WTC11 (cell line): ENCODE measurements at regions not wholly inside any gene's neighbourhood (a gene's known extent, or its start where the extent isn't known, plus 50 kb on each side); places are given as distances from the start of the nearest gene placed in this dataset.

Source experiments
- ATAC-seq: fragments of 200-7000 bp; cut with Tn5 transposase; 2 replicates; pipeline ENCODE4 v1.10.0; 2021; ENCODE audit warnings: mild to moderate bottlenecking, moderate library complexity
- CTCF ChIA-PET: fragments of 300-600 bp; sonication (Branson Sonifier 250); formaldehyde crosslinking; loops from one replicate; lab custom pipeline; 2021; ENCODE audit warnings: antibody characterized with exemption; lab: Charles Lee
- POLR2A ChIA-PET: fragments of 350-600 bp; sonication (Branson Sonifier 250); formaldehyde crosslinking; loops from one replicate; lab custom pipeline; 2021; ENCODE audit warnings: antibody characterized with exemption; lab: Charles Lee
- DNase-seq: peaks from one replicate; pipeline ENCODE4 v3.0.0; 2021; ENCODE audit warnings: low spot score
- H3K27ac Mint-ChIP-seq: 2 replicates; pipeline ENCODE4 v1.8.0; 2021; ENCODE audit warnings: mixed read lengths
- H3K27me3 Mint-ChIP-seq: 2 replicates; pipeline ENCODE4 v1.8.0; 2021; ENCODE audit warnings: low read depth, mild to moderate bottlenecking, moderate library complexity, mixed read lengths
- H3K36me3 Mint-ChIP-seq: 2 replicates; pipeline ENCODE4 v1.8.0; 2021; ENCODE audit warnings: mixed read lengths
- H3K4me1 Mint-ChIP-seq: 2 replicates; pipeline ENCODE4 v1.8.0; 2022; ENCODE audit warnings: mixed read lengths
- H3K4me3 Mint-ChIP-seq: 2 replicates; pipeline ENCODE4 v1.8.0; 2021; ENCODE audit warnings: mild to moderate bottlenecking, moderate library complexity, mixed read lengths
- H3K9me3 Mint-ChIP-seq: 2 replicates; pipeline ENCODE4 v1.8.0; 2021; ENCODE audit warnings: mixed read lengths
- AR ChIP-seq: fragments of 250-450 bp; sonication (Bioruptor Pico); IDR thresholded peaks from 2 replicates; pipeline ENCODE4 v1.9.0; 2021; ENCODE audit warnings: mild to moderate bottlenecking
- ATF1 ChIP-seq: sonication (generic); formaldehyde crosslinking; IDR thresholded peaks from 2 replicates; pipeline ENCODE4 v1.8.1; 2023; ENCODE audit warnings: mild to moderate bottlenecking, moderate library complexity, missing genetic modification reagents
- E2F1 ChIP-seq: sonication (generic); formaldehyde crosslinking; IDR thresholded peaks from 2 replicates; pipeline ENCODE4 v1.8.0; 2022; ENCODE audit warnings: mild to moderate bottlenecking, missing genetic modification reagents
- EMX1 ChIP-seq: fragments of 250-450 bp; sonication (Bioruptor Pico); IDR thresholded peaks from 2 replicates; pipeline ENCODE4 v1.8.0; 2021; ENCODE audit warnings: mild to moderate bottlenecking
- FOXP1 ChIP-seq: sonication (generic); formaldehyde crosslinking; IDR thresholded peaks from 2 replicates; pipeline ENCODE4 v1.8.0; 2022; ENCODE audit warnings: missing genetic modification reagents, mild to moderate bottlenecking, moderate library complexity, borderline replicate concordance
- FOXP4 ChIP-seq: sonication (generic); formaldehyde crosslinking; IDR thresholded peaks from 2 replicates; pipeline ENCODE4 v1.8.0; 2022; ENCODE audit warnings: mild to moderate bottlenecking, missing genetic modification reagents
- KAT7 ChIP-seq: sonication (generic); formaldehyde crosslinking; IDR thresholded peaks from 2 replicates; pipeline ENCODE4 v1.8.1; 2023; ENCODE audit warnings: missing genetic modification reagents, mild to moderate bottlenecking, borderline replicate concordance
- MLX ChIP-seq: sonication (generic); formaldehyde crosslinking; IDR thresholded peaks from 2 replicates; pipeline ENCODE4 v1.8.1; 2023; ENCODE audit warnings: mild to moderate bottlenecking, missing genetic modification reagents, moderate library complexity
- NFE2L1 ChIP-seq: sonication (generic); formaldehyde crosslinking; IDR thresholded peaks from 2 replicates; pipeline ENCODE4 v1.8.1; 2023; ENCODE audit warnings: missing genetic modification reagents
- NR3C1 ChIP-seq: sonication (generic); formaldehyde crosslinking; conservative IDR thresholded peaks from 2 replicates; pipeline ENCODE4 v1.8.1; 2023; ENCODE audit warnings: low read depth, mild to moderate bottlenecking, missing genetic modification reagents
- TP53 ChIP-seq: sonication (generic); formaldehyde crosslinking; IDR thresholded peaks from 2 replicates; pipeline ENCODE4 v1.8.1; 2023; ENCODE audit warnings: mild to moderate bottlenecking, missing genetic modification reagents
- ZNF263 ChIP-seq: sonication (generic); formaldehyde crosslinking; IDR thresholded peaks from 2 replicates; pipeline ENCODE4 v1.8.1; 2022; ENCODE audit warnings: low read depth, mild to moderate bottlenecking, moderate library complexity, missing genetic modification reagents
- ZNF317 ChIP-seq: sonication (generic); formaldehyde crosslinking; IDR thresholded peaks from 2 replicates; pipeline ENCODE4 v1.8.1; 2023; ENCODE audit warnings: low read depth, mild to moderate bottlenecking, moderate library complexity, missing genetic modification reagents, borderline replicate concordance

GRCh38 chr3:76377074-76377473, 591.7 kb upstream of the ZNF717 start:
- CTCF ChIA-PET, result no interaction called here
- H3K36me3 Mint-ChIP-seq, result no peaks in the 10 kb centered on the region
- no peak overlapping the region; the same call in 1 of the 2 replicates for H3K27ac Mint-ChIP-seq
- no peak for ATAC-seq
- POLR2A ChIA-PET, result no interaction called here
- no peak for DNase-seq
- H3K9me3 Mint-ChIP-seq, result no peaks in the 10 kb centered on the region
- H3K27me3 Mint-ChIP-seq, result no peaks in the 10 kb centered on the region
- H3K4me3 Mint-ChIP-seq, result no peak overlapping the region
- TF ChIP-seq EMX1 (CRISPR knock-in tag) (no peak), E2F1 (CRISPR knock-in tag) (no peak), AR (no peak), NFE2L1 (no peak)
- TF ChIP-seq, all 79 proteins: peak for 0
- no peaks in the 10 kb centered on the region for H3K4me1 Mint-ChIP-seq

GRCh38 chr3:76378789-76379188, 593.4 kb upstream of the ZNF717 start:
- TF ChIP-seq FOXP1 (CRISPR knock-in tag), result no peak
- no peak overlapping the region for H3K27ac Mint-ChIP-seq
- H3K27me3 Mint-ChIP-seq, result no peaks in the 10 kb centered on the region
- no peak overlapping the region for H3K4me3 Mint-ChIP-seq
- POLR2A ChIA-PET, result no interaction called here
- no peak for ATAC-seq
- H3K9me3 Mint-ChIP-seq, result no peaks in the 10 kb centered on the region
- no peaks in the 10 kb centered on the region for H3K4me1 Mint-ChIP-seq
- CTCF ChIA-PET, result no interaction called here
- H3K36me3 Mint-ChIP-seq, result no peaks in the 10 kb centered on the region
- DNase-seq, result no peak

GRCh38 chr3:76383781-76384180, 598.4 kb upstream of the ZNF717 start:
- Mint-ChIP-seq H3K4me3 (no peak overlapping the region), H3K9me3 (peaks cover 13% of the 10 kb centered on the region), H3K36me3 (no peaks in the 10 kb centered on the region; the same call in 1 of the 2 replicates), H3K27me3 (no peaks in the 10 kb centered on the region), H3K27ac (no peak overlapping the region), H3K4me1 (peaks cover 2% of the 10 kb centered on the region; the same call in 1 of the 2 replicates)
- DNase-seq (no peak), ATAC-seq (no peak)
- ChIA-PET CTCF (no interaction called here), POLR2A (no interaction called here)
- TF ChIP-seq KAT7 (CRISPR knock-in tag), result no peak
- no peak for TF ChIP-seq TP53 (CRISPR knock-in tag)
- no peak for TF ChIP-seq FOXP4 (CRISPR knock-in tag)
- TF ChIP-seq ZNF263 (CRISPR knock-in tag), result no peak
- no peak for TF ChIP-seq NR3C1 (CRISPR knock-in tag)
- TF ChIP-seq ATF1, result no peak
- no peak for TF ChIP-seq AR
- TF ChIP-seq MLX (CRISPR knock-in tag), result no peak
- TF ChIP-seq ZNF317 (CRISPR knock-in tag), result no peak
